Stomach (tissue), 8 donors: ENCODE measurements at regions not wholly inside any gene's neighbourhood (a gene's known extent, or its start where the extent isn't known, plus 50 kb on each side); places are given as distances from the start of the nearest gene placed in this dataset.

Source experiments
- DNase-seq, 2 donors: peaks; one replicate each; pipeline versions ENCODE4 v3.0.0 to v3.0.0-alpha.2; 2013 to 2019
- H3K27ac ChIP-seq, 5 donors: fragments of 200-600 bp in 4 of 5; sonication (generic) in 4 of 5; one replicate each; pipeline ENCODE4 v1.5.1; 2013 to 2019; ENCODE audit warnings: mild to moderate bottlenecking in 1 of 5, moderate library complexity in 1 of 5
- H3K27me3 ChIP-seq, 3 donors: fragments of 200-600 bp; sonication (generic); one replicate each; pipeline ENCODE4 v1.5.1; 2017 to 2019; ENCODE audit warnings: mixed run types in 1 of 3
- H3K36me3 ChIP-seq, 4 donors: fragments of 200-600 bp; sonication (generic); 1 replicate in 3 of 4; 2 replicates in 1 of 4; pipeline ENCODE4 v1.5.1; 2016 to 2019
- H3K4me1 ChIP-seq, 4 donors: fragments of 200-600 bp; sonication (generic); one replicate each; pipeline ENCODE4 v1.5.1; 2016 to 2019
- H3K4me3 ChIP-seq, 4 donors: fragments of 200-600 bp; sonication (generic) in 3 of 4; one replicate each; pipeline ENCODE4 v1.5.1; 2016 to 2019; ENCODE audit warnings: mild to moderate bottlenecking in 1 of 4
- H3K9me3 ChIP-seq, 4 donors: fragments of 200-600 bp; sonication (generic); one replicate each; pipeline ENCODE4 v1.5.1; 2016 to 2019
- CTCF ChIP-seq, 7 experiments: fragments of 450-650 bp in 4 of 7; fragments of 200-600 bp in 3 of 7; sonication (generic) in 3 of 7; IDR thresholded peaks; one replicate each; pipeline ENCODE4 v1.5.1; 2016 to 2019; ENCODE audit warnings: antibody characterized with exemption in 7 of 7, control low read depth in 2 of 7, mild to moderate bottlenecking in 1 of 7
- EP300 ChIP-seq: sonication (generic); formaldehyde crosslinking; IDR thresholded peaks from one replicate; pipeline ENCODE4 v1.6.1; 2017; ENCODE audit warnings: antibody characterized with exemption
- POLR2A ChIP-seq, 4 donors: fragments of 450-650 bp; IDR thresholded peaks; one replicate each; pipeline ENCODE4 v1.6.1; 2016; ENCODE audit warnings: antibody characterized with exemption in 4 of 4, control low read depth in 2 of 4, mild to moderate bottlenecking in 1 of 4, moderate library complexity in 1 of 4
- POLR2AphosphoS5 ChIP-seq, 3 donors: sonication (generic); formaldehyde crosslinking; IDR thresholded peaks; one replicate each; pipeline ENCODE4 v1.6.1; 2016; ENCODE audit warnings: antibody characterized with exemption in 3 of 3
- WGBS, 5 donors: extraction: QIAGEN DNeasy Blood & Tissue Kit in 3 of 5; methylation state at CpG; one replicate each; pipeline versions ENCODE4 v1.1.5 to v1.1.7; 2013 to 2018; 5-methylcytosine and 5-hydroxymethylcytosine counted together
- intact Hi-C: fragments of 100-400 bp; cut with DNase I; formaldehyde crosslinking; loops from one replicate; pipeline ENCODE4 v1.15.1; 2023; ENCODE audit warnings: low total_unique reads
- donor health status: healthy with polysubstance abuse.
- donor health status: Bipolar disorder and iron deficiency.
- donor health status: healthy.

- TF ChIP-seq EP300 (no peak), CTCF (IDR thresholded peaks at IDR 0.05) (no peak), POLR2A (IDR thresholded peaks at IDR 0.05) (no peak), POLR2AphosphoS5 (IDR thresholded peaks at IDR 0.05) (no peak)
- peaks cover 0 to 4% (median 0%) of the 10 kb centered on the region in 4 donors for H3K4me1 ChIP-seq
- no peaks in the 10 kb centered on the region for H3K36me3 ChIP-seq
- no peak overlapping the region for H3K4me3 ChIP-seq
- H3K27ac ChIP-seq = no peak overlapping the region
- peaks cover 0 to 22% (median 0%) of the 10 kb centered on the region in 3 donors for H3K27me3 ChIP-seq
- DNase-seq = no peak
- WGBS, 5 donors = 66 to 82% (median 74%) methylated on average over 8 of the region's 8 CpGs
- intact Hi-C loops = no loop called here
- no peaks in the 10 kb centered on the region for H3K9me3 ChIP-seq
Measured at GRCh38 chr15:101549647-101550046, 60.1 kb upstream of the PCSK6 start.

GRCh38 chr15:101547737-101548136, 58.2 kb upstream of the PCSK6 start:
- intact Hi-C loops = no loop called here
- WGBS, 5 donors = 82 to 95% (median 87%) methylated on average over 2 of the region's 2 CpGs
- no peaks in the 10 kb centered on the region for H3K36me3 ChIP-seq

GRCh38 chr15:101545548-101546505, 56.3 kb upstream of the PCSK6 start:
- no peak for DNase-seq

More at GRCh38 chr15:101547737-101548136, 58.2 kb upstream of the PCSK6 start:
- H3K4me1 ChIP-seq = no peaks in the 10 kb centered on the region
- no peak overlapping the region for H3K4me3 ChIP-seq
- TF ChIP-seq POLR2AphosphoS5 (IDR thresholded peaks at IDR 0.05) (no peak), CTCF (IDR thresholded peaks at IDR 0.05) (no peak), EP300 (no peak), POLR2A (IDR thresholded peaks at IDR 0.05) (no peak)
- H3K9me3 ChIP-seq = no peaks in the 10 kb centered on the region
- peaks cover 0 to 30% (median 0%) of the 10 kb centered on the region in 3 donors for H3K27me3 ChIP-seq
- no peak overlapping the region for H3K27ac ChIP-seq
- DNase-seq = no peak

GRCh38 chr15:101544613-101544945, 55.1 kb upstream of the PCSK6 start:
- 42 to 65% (median 54%) methylated on average over 2 of the region's 2 CpGs for WGBS, 5 donors
- H3K36me3 ChIP-seq = no peaks in the 10 kb centered on the region
- no peak for DNase-seq
- no peaks in the 10 kb centered on the region for H3K9me3 ChIP-seq
- H3K27ac ChIP-seq = no peak overlapping the region
- no peaks in the 10 kb centered on the region for H3K4me1 ChIP-seq
- intact Hi-C loops = no loop called here
- no peak for TF ChIP-seq EP300
- TF ChIP-seq CTCF (IDR thresholded peaks at IDR 0.05) = no peak
- no peak for TF ChIP-seq POLR2AphosphoS5 (IDR thresholded peaks at IDR 0.05)
- no peak for TF ChIP-seq POLR2A (IDR thresholded peaks at IDR 0.05)
- peaks cover 0 to 26% (median 0%) of the 10 kb centered on the region in 3 donors for H3K27me3 ChIP-seq
- H3K4me3 ChIP-seq = no peak overlapping the region

More at GRCh38 chr15:101545548-101546505, 56.3 kb upstream of the PCSK6 start:
- H3K4me3 ChIP-seq = no peak overlapping the region
- H3K9me3 ChIP-seq = no peaks in the 10 kb centered on the region
- 58 to 66% (median 64%) methylated on average over 12 of the region's 12 CpGs for WGBS, 5 donors
- TF ChIP-seq POLR2A (IDR thresholded peaks at IDR 0.05) = no peak
- TF ChIP-seq EP300 = no peak
- no peak for TF ChIP-seq CTCF (IDR thresholded peaks at IDR 0.05)
- no peak for TF ChIP-seq POLR2AphosphoS5 (IDR thresholded peaks at IDR 0.05)
- intact Hi-C loops = no loop called here
- no peak overlapping the region for H3K27ac ChIP-seq
- peaks cover 0 to 26% (median 0%) of the 10 kb centered on the region in 3 donors for H3K27me3 ChIP-seq
- no peaks in the 10 kb centered on the region for H3K4me1 ChIP-seq
- H3K36me3 ChIP-seq = no peaks in the 10 kb centered on the region
